NCI-H748 (cell line): ENCODE measurements at regions not wholly inside any gene's neighbourhood (a gene's known extent, or its start where the extent isn't known, plus 50 kb on each side); places are given as distances from the start of the nearest gene placed in this dataset.

ENCODE experiments used
- DNase-seq: peaks from one replicate; lab custom pipeline; 2025; ENCODE audit not compliant: unreplicated experiment; lab: John Stamatoyannopoulos, UW

DNA sequence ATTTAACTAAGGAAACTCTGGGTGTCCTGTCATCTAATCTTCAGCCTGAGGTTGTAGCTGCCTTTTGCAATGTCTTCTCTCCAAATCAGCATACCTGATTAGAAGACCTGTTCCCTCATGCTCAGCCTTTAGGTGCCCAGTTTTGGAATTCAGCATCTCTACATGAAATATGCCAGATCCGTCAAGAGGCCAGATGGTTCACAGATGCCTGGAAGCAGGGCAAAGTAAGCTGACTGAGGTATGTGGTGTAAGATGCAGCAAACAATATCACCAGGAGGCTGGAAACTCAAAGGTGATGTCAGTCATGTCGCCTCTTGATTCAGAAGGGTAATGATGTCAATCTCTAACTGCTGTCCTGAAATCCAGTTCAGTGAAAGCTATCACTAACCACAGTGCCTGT, 324.4 kb downstream of the PRELID2 start:
- DNase-seq: no peak

DNA sequence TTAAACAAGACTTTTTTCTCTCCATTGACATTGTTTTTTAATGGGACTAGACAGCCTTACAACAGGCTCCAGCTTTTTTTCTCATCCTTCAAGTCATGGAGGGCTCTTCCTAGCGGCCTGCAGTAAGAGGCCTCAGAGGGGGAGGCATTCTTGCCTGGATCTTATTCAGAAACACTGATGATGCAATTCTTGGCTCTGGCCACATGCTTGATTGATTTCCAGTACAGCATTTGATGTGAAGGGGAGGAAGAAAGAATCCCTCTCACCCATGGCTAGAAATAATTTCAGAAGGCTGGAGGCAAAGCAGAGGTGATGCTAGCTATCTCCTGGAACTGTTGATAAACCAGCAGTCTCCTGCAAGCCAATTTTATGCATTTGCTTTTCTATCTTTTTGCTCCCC, 324.8 kb downstream of the PRELID2 start:
- no peak for DNase-seq

DNA sequence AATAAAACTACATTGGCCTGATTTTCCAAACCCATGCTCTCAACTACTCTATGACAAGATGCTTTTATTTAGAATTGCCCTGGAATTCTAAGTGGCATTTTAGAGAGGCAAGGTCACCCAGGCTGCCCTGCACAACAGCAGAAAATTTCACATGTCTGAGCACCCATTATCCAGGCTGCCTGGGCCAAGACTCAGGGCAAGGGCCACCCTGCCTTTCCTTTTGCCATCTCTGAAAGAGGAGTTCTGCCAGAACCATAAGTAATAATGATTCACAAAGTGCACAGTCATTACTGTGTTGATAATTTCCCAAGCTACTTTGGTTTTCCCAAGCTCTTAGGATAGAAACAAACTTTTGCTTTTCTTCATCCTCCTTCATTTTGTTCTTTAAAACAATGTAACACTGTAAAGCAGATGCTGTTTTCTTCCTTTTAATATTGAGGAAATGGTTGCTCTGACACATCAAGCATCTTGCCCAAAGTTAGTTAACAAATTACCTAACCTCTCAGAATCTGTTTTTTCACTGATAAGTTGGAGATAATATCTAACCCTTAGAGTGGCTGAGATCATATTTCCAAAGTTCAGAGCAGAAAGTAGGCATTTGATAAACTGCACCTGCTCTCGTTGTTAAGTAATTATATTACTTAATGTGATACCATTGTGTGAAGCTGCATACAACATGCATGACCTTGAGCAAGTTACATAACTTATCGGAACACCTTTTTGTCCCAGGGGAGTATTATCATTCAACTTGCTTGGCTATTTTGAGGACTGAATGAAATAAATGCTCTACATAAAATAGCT, 325.6 kb downstream of the PRELID2 start:
- peak; percentile 47 for DNase-seq

DNA sequence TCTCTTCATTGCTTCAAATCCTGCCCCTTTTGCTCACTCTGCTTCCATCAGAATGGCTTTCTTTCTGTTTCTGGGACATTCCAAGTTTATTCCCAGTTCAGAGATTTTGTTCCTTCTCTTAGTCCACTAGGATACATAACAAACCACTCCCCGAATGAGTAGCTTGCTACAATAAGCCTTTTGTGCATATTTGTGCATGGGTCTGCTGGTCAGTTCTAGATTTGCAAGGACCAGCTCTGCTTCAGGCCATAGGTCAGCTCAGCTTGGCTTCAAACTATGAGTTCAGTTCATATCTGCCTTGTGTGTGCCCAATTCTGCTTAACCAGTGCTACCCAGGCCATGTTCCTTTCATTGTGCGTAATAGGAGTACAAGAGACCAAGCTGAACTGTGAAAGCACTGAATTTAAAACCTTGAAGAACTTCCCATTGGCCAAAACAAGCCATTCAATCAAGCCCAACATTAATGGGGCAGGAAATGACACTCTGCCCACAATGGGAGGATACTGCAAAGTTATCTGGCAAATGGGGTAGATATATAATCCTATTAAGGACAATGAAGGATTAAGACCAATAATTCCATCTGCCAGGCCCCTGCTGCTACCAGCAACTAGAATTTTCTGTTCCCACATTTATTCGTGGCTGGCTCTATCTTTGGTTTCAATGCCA, 328.8 kb downstream of the PRELID2 start:
- no peak for DNase-seq

DNA sequence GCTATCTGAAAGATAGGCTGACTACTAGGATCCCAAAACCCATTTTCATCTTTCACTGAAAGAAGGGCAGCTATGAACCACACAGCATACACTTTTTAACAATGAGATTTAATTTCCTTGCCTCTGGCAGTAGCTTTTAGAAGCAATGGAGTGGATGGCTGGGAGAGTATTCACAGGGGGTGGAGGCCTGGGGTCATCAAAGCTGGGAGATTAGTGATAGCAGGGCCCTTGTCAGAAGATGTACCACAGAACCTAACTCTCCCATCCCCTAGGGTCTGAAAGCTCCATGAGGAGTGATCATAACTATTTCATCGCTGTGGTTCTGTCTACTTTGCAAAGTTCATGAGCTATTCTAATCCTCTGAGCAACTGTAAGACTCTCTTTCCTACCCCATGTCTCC, 332.2 kb downstream of the PRELID2 start:
- DNase-seq: no peak

DNA sequence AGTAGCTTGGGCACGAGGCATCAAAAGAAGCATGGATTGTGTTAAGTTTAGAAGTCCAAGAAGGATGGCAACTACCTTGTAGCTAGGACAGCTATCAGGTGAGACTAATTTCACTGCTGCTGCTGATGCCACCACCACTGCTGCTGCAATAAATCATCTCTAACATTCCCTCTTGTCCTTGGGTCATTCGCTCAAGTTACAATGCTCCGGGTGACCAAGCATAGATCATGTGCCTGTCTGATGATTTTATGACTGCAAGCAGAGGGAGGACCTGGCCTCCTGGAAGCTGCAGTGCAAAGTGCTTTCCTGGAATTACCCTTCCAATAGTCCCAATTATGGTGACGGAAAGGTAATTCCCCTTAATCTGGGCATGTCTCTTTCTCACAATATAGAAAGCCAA, 334.4 kb downstream of the PRELID2 start:
- no peak for DNase-seq

DNA sequence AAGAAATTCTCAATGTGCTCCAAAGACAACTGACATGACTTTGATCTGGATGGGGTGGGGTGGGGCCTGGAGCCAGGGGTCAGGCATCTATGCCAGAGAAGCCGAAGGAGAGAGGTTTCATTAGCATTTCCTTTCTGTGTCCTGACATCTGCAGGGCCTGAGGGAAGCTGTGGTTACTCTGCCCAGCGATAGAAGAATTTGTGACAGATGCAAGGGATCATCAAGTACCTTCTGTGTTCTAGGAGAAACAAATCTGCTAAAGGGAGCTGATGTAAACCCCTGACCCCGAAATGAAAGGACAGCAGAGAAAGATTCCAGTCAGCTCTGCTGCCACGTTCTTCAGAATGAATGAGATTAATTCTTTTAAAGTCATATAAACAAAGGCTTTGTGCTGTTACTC, 335.7 kb downstream of the PRELID2 start:
- no peak for DNase-seq

DNA sequence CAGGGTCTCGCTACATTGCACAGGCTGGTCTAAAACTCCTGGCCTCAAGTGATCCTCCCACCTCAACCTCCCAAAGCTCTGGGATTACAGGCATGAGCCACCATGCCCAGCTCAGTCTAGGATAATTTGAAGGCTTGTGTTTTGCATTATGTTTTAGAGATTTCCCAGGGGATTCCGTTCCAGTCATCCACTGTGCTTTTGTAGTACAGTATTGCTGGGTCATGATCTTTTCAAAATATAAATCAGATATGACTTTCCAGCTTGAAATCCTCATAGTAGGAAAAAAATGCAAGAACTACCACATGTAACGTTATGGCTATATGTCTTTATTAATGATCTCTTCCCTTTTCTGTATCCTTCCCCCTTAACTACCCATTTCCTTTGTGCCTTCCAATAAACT, 338.1 kb downstream of the PRELID2 start:
- DNase-seq: no peak

DNA sequence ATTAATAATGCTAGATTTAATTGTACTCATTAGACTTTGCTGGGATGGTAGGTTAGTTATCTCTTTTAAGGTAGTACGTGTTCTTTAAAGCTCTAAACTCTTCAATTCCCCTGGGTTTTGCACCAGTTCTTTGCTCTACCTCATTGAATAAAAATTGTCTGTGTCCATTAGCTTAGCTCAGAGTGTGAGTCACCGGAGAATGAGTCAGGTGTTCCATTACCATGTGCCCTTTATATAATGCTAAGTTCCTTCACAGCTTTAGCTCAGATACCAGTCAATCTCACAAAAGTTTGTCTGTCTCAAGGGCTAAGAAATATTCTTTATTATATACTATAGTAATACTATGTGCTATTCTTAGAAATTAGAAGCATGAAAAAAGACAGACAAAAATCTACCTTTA, 339.4 kb downstream of the PRELID2 start:
- DNase-seq: no peak

DNA sequence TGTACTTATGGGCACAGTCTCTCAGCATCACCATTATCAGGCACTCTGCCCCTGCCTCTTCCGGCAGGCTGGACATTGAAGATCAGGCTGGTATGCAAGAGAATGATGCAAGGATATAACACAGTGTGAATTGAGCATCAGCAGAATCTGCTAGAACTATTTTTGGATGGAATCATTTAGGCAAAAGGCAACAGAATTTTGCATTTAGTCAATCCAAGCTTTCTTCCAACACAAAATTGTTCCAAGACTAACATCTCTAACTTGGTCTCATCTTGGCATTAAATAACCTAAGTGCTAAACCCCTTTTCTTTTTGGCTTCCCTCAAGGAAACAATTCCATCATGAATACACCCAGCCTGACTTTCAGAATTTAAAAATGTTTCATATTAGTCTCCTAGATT, 339.9 kb downstream of the PRELID2 start:
- no peak for DNase-seq

DNA sequence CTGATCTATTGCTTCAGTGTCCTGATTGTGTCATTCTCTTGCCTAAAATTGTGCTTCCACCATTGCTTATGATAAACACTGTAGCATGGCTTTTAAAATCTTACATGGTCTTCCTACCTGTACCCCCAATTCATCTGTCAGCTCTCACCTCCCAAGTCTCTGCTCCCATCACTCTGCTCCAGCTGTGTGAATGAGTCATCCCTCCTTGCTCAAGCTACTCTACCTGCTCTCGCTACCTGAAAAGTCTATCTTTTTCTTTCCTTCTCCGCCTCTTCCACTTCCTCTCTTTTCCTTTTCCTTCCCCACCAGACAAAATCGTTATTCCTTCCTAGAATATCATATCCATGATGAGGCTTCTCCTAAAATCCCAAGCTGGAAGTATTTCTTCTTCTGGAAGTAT, 341.7 kb downstream of the PRELID2 start:
- no peak for DNase-seq

DNA sequence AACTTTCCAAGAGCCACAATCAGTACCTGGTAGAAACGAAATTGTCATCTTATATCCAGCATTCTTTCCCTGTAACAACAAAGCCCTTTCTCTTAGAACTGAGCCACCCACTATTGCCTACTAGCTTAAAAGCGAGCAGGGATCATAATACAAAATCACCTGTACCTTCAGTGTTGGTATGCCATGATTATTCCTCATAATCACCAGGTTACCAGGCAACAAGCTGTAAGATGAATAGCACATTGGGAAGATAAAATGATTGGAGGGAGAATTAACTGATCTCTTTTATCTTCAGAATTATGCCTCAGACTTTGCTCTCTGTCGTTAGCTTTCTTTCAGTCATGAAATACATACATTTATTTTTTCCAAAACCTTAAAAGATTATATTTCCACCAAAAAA, 345.6 kb downstream of the PRELID2 start:
- DNase-seq: peak; percentile 9

DNA sequence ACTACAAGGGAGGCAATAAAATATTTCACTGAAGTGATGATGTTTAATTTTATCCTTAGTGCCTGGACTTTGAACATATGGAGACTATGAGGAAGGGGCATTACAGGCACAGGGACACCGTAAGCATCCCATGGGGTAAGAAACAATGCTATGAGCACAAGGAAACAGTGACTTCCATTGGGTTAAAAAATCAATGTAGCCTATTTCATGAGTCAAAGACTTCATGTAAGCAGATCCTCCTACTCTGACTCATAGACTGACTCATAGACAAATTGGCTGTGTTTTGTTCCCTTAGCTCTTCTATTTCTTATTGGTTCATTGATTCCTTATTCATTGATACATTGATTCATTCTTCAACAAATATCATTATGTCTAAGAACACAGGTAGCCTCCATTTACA, 351.0 kb downstream of the PRELID2 start:
- no peak for DNase-seq

DNA sequence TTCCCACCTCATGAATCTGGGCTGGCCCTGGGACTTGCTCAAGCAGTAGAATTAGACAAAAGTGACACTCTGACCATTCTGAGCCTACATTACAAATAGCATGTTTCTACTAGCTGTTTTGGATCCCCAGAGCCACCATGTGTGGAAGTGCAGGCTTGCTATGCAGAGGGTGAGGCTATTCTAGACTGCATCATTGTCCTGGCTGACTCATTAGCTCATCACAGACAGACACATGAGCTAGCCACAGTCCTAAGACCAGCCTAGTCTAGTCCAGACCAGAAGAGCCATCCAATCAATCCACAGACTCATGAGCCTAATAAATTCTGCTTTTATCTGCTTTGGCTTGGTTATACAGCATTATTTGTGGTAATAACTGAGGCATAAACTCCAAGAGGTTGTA, 351.9 kb downstream of the PRELID2 start:
- DNase-seq: no peak

DNA sequence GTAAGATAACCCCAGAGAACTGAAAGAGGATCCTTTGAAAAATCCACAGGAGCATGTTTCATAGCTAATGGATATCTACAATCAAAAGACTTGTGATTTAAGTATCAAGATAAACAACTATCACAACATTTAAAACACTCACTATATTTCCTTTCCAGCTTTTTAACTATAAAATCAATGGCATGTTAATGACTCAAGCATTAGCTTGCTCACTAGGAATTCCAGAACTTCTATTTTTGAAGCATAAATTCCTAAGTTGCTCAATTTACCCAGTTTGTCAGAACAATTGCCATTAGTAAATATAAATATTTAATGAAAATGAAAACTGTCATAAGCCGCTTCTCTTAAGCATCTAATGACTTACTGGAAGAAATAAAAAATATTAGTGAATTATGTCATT, 355.3 kb downstream of the PRELID2 start:
- DNase-seq: no peak

DNA sequence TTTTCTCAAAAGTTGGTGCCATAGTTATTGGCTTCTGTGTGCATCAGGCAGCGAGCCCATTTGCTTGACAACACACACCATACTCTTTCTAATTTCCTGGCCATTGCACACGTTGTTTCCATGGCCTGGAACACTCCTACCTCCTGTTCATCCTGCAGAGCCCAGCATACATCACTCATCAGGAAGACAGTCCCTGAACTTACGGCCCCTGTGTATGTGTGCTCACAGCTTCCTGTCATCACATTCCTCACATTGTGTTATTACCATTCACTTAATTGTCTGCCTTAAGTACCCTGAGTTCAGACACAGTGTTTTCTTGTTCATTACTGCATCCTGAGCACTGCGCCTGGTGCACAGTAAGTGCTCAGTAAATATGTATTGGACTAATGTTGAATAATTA, 355.9 kb downstream of the PRELID2 start:
- DNase-seq: peak; percentile 4

DNA sequence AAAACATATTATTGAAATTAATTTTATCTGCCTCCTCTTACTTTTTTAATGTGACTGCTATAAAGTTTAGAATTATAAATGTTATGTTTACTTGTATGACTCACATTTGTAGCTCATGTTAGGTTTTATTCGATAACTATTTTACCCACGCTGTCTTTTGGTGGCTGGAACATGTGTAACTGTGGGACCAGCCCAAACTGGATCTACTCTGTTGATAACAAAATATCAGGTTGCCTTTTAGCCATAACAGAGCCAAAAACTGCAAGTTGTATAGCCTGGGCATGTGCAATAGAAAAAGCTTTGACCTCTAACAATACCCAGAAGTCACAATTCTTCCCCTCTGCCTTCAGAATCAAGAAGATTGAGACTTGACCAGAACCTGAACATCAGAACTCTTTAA, 356.5 kb downstream of the PRELID2 start:
- DNase-seq: no peak

DNA sequence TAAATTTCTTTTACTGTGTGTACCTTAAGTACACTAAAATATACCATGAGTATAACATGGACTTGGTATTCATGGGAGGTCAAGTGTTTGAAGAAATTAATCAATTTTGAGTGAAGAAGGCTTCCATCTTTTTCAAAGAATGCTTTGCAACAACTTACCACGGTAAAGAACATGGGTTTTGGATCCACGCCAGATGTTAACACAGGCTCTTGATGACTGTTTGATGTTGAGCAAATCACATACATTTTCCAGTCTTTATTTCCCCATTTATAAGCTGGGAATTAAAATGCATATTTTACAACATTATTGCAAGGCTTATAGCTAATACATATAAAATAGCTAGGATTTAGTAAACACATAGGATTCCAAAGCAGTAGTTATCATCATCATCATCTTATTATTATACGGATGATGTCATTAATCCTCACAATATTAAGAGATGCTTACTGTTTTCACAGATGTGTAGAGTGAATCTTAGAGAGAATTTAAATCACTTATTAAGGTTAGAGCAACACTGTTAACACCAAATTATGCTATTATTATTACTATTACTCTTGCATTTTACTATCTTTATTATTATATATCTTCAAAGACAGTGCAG, 362.0 kb downstream of the PRELID2 start:
- DNase-seq: no peak

DNA sequence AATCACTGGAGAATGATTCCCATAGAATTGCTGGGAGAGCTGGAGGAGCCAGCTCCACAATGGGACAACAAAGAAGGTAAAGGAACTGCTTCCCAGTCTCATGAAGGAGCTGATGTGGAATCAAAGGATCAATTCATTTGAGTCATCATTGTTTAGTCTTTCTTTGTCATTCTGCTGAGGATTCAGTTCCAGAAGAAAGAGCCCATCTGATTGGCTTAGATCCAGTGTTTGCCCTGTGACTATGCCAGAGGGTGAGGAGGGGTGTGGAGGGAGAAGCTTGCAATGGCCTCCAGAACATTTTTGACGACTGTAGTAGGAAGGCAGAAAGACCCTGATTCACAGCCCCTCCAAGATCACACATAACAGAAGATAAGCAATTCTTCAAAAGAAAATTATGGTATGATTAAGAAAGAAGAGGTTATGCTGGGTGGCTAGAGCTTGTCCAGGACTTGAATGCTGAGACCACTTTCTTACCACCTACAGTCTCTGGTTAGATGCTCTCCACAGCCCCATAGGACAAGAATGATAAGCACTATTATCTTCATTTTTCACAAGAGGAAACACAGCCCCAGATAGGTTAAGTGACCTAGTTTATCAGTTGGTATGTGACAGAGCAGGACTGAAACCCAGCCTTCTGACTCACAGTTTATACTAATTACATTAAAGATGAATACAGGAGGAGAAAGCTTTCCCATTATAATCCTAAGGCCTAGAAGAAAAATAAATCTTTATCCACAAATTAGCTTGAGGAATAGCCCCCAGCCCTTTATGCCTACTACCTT, 363.1 kb downstream of the PRELID2 start:
- DNase-seq: no peak

DNA sequence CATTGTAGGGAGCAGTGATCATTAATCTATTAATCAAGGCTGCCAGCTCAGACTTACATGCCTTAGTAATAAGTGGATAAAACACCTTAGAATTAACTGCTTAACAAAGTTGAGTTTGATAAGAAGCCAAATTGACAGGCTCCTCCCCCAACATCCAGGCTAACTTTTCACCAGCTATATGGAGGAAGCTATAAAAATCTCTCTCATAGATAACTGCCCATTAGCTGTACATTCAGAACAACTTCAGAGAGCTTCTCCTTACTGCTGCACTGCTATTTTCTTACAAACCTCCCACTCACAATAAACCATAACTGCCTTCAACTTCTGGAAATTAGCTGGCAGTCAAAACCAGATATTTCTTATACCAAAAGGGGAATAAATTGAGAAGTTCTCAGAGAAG, 364.1 kb downstream of the PRELID2 start:
- no peak for DNase-seq

DNA sequence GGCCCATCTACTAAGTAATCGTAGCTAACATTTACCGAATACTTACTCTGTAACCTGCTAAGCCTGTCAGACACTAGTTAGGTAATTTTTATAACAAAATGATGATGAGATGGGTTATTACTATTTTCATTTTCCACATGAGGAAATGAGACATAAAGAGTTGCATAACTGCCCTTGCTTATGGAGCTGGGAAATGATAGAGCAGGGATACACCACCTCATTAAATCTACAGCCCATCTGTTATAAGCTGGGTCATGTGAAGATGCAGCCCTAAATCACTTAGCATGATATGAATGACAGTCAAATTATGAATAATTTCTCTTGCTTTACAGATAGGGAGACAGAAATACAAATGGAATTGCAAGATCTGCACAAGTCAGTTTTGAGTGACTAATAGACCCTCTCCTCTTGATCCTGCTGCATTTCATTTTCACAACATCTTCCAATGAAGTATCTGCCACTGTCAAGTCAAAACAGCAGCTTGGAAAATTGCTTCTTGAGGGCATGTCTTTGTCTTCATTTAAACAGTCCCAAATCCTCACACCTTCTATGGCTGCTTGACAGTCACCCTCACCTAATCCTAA, 364.7 kb downstream of the PRELID2 start:
- no peak for DNase-seq
